ENCODE measurements at regions not wholly inside any gene's neighbourhood (a gene's known extent, or its start where the extent isn't known, plus 50 kb on each side); places are given as distances from the start of the nearest gene placed in this dataset.
"Not testable (repeated sequence)": the region's sequence is repeated elsewhere in the genome, so short reads cannot be mapped to it uniquely, and the experiment has no call there.

DNA sequence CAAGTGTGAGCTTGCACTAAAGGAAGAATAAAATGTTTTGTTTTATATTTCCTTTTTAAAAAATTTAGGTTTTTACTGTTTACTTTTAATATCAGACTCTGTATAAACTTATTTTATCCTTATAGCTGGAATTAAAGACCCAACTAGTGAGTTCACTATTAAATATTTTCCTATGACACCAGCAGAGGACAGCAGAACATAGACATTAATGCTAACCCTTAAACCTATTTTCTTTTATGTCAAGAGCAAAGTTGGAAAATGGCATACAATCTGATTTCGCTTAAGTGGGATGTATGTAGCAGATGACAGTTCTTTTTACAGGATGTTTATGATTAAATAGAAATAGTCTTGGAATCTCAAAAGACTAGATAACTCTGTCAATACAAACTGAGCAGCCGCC lies 188.2 kb upstream of the XIRP2 start:
- Mint-ChIP-seq H3K27ac (no peak overlapping the region), H3K4me1 (ENCODE audit: low read depth) (peaks cover 8% of the 10 kb centered on the region), H3K4me3 (ENCODE audit: low read depth) (no peak overlapping the region), H3K9me3 (ENCODE audit: low read depth) (peaks cover 5% of the 10 kb centered on the region), H3K27me3 (no peaks in the 10 kb centered on the region), H3K36me3 (ENCODE audit: insufficient read depth) (no peaks in the 10 kb centered on the region)
- no peak for DNase-seq (ENCODE audit: low spot score, unreplicated experiment)
- TF ChIP-seq CTCF (IDR thresholded peaks at IDR 0.05; ENCODE audit: unreplicated experiment) = peak; percentile 51

DNA sequence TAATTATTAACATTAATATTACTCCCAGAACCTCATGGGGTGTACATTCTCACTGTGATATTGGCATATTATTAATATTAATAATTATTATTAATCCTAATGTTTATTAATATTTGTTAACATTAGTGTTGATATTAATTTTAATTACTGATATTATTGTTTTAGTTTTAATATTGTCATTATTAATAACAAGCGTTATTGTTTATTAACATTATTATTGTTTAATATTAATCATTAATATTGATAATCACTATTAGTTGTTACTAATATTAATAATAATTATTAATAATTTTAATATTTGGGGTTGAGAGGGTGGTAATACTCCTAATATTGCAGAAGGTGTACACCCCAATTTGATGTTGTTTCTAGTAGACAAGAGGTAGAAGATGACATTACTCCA lies 193.1 kb upstream of the XIRP2 start:
- H3K4me3 Mint-ChIP-seq (ENCODE audit: low read depth) = no peak overlapping the region
- H3K36me3 Mint-ChIP-seq (ENCODE audit: insufficient read depth) = peaks cover 3% of the 10 kb centered on the region
- no peaks in the 10 kb centered on the region for H3K27me3 Mint-ChIP-seq
- DNase-seq (ENCODE audit: low spot score, unreplicated experiment) = no peak
- TF ChIP-seq CTCF (IDR thresholded peaks at IDR 0.05; ENCODE audit: unreplicated experiment) = no peak
- no peak overlapping the region for H3K27ac Mint-ChIP-seq
- H3K4me1 Mint-ChIP-seq (ENCODE audit: low read depth) = peaks cover 1% of the 10 kb centered on the region
- H3K9me3 Mint-ChIP-seq (ENCODE audit: low read depth) = peaks cover 23% of the 10 kb centered on the region

DNA sequence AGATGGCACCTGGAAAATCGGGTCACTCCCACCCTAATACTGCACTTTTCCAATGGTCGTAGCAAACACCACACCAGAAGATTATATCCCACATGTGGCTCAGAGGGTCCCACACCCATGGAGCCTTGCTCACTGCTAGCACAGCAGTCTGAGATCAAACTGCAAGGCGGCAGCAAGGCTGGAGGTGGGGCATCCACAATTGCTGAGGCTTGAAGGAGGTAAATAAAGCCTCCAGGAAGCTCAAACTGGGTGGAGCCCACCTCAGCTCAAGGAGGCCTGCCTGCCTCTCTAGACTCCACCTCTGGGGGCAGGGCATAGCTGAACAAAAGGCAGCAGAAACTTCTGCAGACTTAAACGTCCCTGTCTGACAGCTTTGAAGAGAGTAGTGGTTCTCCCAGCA lies 192.0 kb upstream of the SCN7A start:
- not testable (repeated sequence) for H3K36me3 Mint-ChIP-seq (ENCODE audit: insufficient read depth); H3K27ac Mint-ChIP-seq; H3K27me3 Mint-ChIP-seq; H3K4me1 Mint-ChIP-seq (ENCODE audit: low read depth); DNase-seq (ENCODE audit: low spot score, unreplicated experiment); H3K4me3 Mint-ChIP-seq (ENCODE audit: low read depth)
- peaks cover 13% of the 10 kb centered on the region for H3K9me3 Mint-ChIP-seq (ENCODE audit: low read depth)

DNA sequence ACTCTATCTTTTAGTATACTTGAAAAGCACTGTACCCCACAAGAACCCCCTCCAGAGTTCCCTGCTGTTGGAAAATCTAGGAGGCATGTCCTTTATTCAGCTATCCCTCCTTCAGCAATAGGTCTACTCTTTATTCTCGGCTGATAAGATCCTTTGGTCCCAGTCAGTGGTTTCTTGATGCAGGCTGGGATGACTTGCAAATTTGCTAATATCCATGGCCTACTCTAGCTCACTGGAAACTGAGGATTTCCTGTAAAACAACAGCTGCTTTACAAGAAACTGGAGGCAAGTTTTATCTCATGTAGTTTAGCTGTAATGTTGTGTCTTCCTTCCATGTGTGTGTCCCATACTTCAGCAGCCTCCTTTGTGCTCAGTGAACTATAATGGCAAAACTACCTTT lies 183.9 kb upstream of the SCN7A start:
- Mint-ChIP-seq H3K4me3 (ENCODE audit: low read depth) (no peak overlapping the region), H3K27me3 (no peaks in the 10 kb centered on the region), H3K9me3 (ENCODE audit: low read depth) (peaks cover 3% of the 10 kb centered on the region), H3K4me1 (ENCODE audit: low read depth) (peaks cover 10% of the 10 kb centered on the region), H3K36me3 (ENCODE audit: insufficient read depth) (peaks cover 1% of the 10 kb centered on the region), H3K27ac (no peak overlapping the region)
- no peak for DNase-seq (ENCODE audit: low spot score, unreplicated experiment)
- no peak for TF ChIP-seq CTCF (IDR thresholded peaks at IDR 0.05; ENCODE audit: unreplicated experiment)

- no peak overlapping the region for H3K27ac Mint-ChIP-seq
These were observed 182.7 kb upstream of the SCN7A start for GRCh38 chr2:166676716-166677115.

More at GRCh38 chr2:166676716-166677115, 182.7 kb upstream of the SCN7A start:
- no peak for DNase-seq (ENCODE audit: low spot score, unreplicated experiment)
- TF ChIP-seq CTCF (IDR thresholded peaks at IDR 0.05; ENCODE audit: unreplicated experiment) = no peak
- Mint-ChIP-seq H3K36me3 (ENCODE audit: insufficient read depth) (peaks cover 1% of the 10 kb centered on the region), H3K9me3 (ENCODE audit: low read depth) (peaks cover 3% of the 10 kb centered on the region), H3K4me1 (ENCODE audit: low read depth) (peaks cover 16% of the 10 kb centered on the region), H3K4me3 (ENCODE audit: low read depth) (no peak overlapping the region), H3K27me3 (no peaks in the 10 kb centered on the region)

All from progenitor cell of endocrine pancreas (in vitro differentiated cells).